ENCODE measurements at regions not wholly inside any gene's neighbourhood (a gene's known extent, or its start where the extent isn't known, plus 50 kb on each side); places are given as distances from the start of the nearest gene placed in this dataset.

DNA sequence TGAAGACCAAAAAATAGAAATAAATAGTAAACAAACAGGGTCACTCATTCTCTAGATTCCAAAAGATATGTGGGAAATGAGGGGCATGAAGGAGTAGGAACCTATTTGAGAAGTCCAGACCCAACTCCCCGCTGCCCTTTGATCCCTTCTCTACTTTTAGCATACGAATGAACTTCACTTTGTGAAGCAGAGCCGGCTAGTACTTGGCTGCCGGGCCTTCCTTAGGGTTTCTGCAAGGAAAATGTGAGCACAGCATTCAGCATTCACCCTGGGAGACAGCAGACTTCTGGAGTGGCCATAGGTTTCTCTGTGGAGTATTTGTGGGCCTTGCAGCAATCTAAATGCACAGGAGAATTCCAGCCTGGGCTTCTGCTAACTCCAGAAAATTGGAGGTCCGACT is 76.3 kb upstream of the PRKAR2B start:
- TF ChIP-seq, protein P1, sequence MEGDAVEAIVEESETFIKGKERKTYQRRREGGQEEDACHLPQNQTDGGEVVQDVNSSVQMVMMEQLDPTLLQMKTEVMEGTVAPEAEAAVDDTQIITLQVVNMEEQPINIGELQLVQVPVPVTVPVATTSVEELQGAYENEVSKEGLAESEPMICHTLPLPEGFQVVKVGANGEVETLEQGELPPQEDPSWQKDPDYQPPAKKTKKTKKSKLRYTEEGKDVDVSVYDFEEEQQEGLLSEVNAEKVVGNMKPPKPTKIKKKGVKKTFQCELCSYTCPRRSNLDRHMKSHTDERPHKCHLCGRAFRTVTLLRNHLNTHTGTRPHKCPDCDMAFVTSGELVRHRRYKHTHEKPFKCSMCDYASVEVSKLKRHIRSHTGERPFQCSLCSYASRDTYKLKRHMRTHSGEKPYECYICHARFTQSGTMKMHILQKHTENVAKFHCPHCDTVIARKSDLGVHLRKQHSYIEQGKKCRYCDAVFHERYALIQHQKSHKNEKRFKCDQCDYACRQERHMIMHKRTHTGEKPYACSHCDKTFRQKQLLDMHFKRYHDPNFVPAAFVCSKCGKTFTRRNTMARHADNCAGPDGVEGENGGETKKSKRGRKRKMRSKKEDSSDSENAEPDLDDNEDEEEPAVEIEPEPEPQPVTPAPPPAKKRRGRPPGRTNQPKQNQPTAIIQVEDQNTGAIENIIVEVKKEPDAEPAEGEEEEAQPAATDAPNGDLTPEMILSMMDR (IDR thresholded peaks at IDR 0.05), result no peak
- TF ChIP-seq POLR2A (IDR thresholded peaks at IDR 0.05) (no peak), POLR2AphosphoS5 (IDR thresholded peaks at IDR 0.05) (no peak), EP300 (IDR thresholded peaks at IDR 0.05) (no peak)

Measured in stomach (tissue), 4 donors.